Activated naive CD8-positive, alpha-beta T cell treated with anti-CD3 and anti-CD28 coated beads, Interleukin-2, amount 50 U/mL, for 24 hours (primary cell): ENCODE measurements at regions not wholly inside any gene's neighbourhood (a gene's known extent, or its start where the extent isn't known, plus 50 kb on each side); places are given as distances from the start of the nearest gene placed in this dataset.
"Not testable (repeated sequence)": the region's sequence is repeated elsewhere in the genome, so short reads cannot be mapped to it uniquely, and the experiment has no call there.

Source experiments
- ATAC-seq: fragments of 150-1000 bp; cut with Tn5 transposase; one replicate; pipeline ENCODE4 v1.10.0; 2021
- DNase-seq: peaks from one replicate; pipeline ENCODE4 v3.0.0; 2021
- H3K27ac Mint-ChIP-seq: one replicate; pipeline ENCODE4 v1.8.0; 2021; ENCODE audit warnings: mild to moderate bottlenecking, mixed read lengths
- H3K27me3 Mint-ChIP-seq: one replicate; pipeline ENCODE4 v1.8.0; 2021; ENCODE audit warnings: mixed read lengths
- H3K36me3 Mint-ChIP-seq: one replicate; pipeline ENCODE4 v1.8.0; 2021; ENCODE audit warnings: low read depth, mixed read lengths
- H3K4me1 Mint-ChIP-seq: one replicate; pipeline ENCODE4 v1.8.0; 2021; ENCODE audit warnings: mixed read lengths
- H3K4me3 Mint-ChIP-seq: one replicate; pipeline ENCODE4 v1.8.0; 2021; ENCODE audit warnings: mild to moderate bottlenecking, moderate library complexity, mixed read lengths
- H3K9me3 Mint-ChIP-seq: one replicate; pipeline ENCODE4 v1.8.0; 2021; ENCODE audit warnings: mixed read lengths

- ATAC-seq: no peak
- no peaks in the 10 kb centered on the region for H3K36me3 Mint-ChIP-seq
These were observed 144.3 kb upstream of the GK2 start for GRCh38 chr4:79552311-79552710.

GRCh38 chr4:79551555-79551954 is 143.5 kb upstream of the GK2 start:
- Mint-ChIP-seq H3K9me3 (peaks cover 4% of the 10 kb centered on the region), H3K36me3 (no peaks in the 10 kb centered on the region), H3K4me3 (no peak overlapping the region), H3K27me3 (no peaks in the 10 kb centered on the region), H3K4me1 (no peaks in the 10 kb centered on the region), H3K27ac (no peak overlapping the region)
- ATAC-seq (no peak), DNase-seq (no peak)

More at GRCh38 chr4:79552311-79552710, 144.3 kb upstream of the GK2 start:
- H3K27ac Mint-ChIP-seq: no peak overlapping the region
- DNase-seq: no peak
- peaks cover 4% of the 10 kb centered on the region for H3K9me3 Mint-ChIP-seq
- no peaks in the 10 kb centered on the region for H3K4me1 Mint-ChIP-seq
- no peaks in the 10 kb centered on the region for H3K27me3 Mint-ChIP-seq
- H3K4me3 Mint-ChIP-seq: no peak overlapping the region

- DNase-seq: no peak
- no peak for ATAC-seq
- no peaks in the 10 kb centered on the region for H3K4me1 Mint-ChIP-seq
- no peaks in the 10 kb centered on the region for H3K36me3 Mint-ChIP-seq
- peaks cover 4% of the 10 kb centered on the region for H3K9me3 Mint-ChIP-seq
- H3K27me3 Mint-ChIP-seq: no peaks in the 10 kb centered on the region
- no peak overlapping the region for H3K27ac Mint-ChIP-seq
- no peak overlapping the region for H3K4me3 Mint-ChIP-seq
These were observed 139.8 kb upstream of the GK2 start for GRCh38 chr4:79547851-79548250.

GRCh38 chr4:79545292-79545691 is 137.3 kb upstream of the GK2 start:
- not testable (repeated sequence) for H3K27me3 Mint-ChIP-seq, H3K4me3 Mint-ChIP-seq, DNase-seq, H3K36me3 Mint-ChIP-seq, H3K4me1 Mint-ChIP-seq, H3K27ac Mint-ChIP-seq, H3K9me3 Mint-ChIP-seq, ATAC-seq

GRCh38 chr4:79540143-79540542 is 132.1 kb upstream of the GK2 start:
- Mint-ChIP-seq H3K4me3 (no peak overlapping the region), H3K27me3 (no peaks in the 10 kb centered on the region), H3K4me1 (no peaks in the 10 kb centered on the region), H3K9me3 (peaks cover 4% of the 10 kb centered on the region), H3K27ac (no peak overlapping the region), H3K36me3 (no peaks in the 10 kb centered on the region)
- no peak for DNase-seq
- ATAC-seq: peak; percentile 36

- DNase-seq: no peak
- H3K27ac Mint-ChIP-seq: no peak overlapping the region
- H3K9me3 Mint-ChIP-seq: no peaks in the 10 kb centered on the region
- no peaks in the 10 kb centered on the region for H3K36me3 Mint-ChIP-seq
- no peaks in the 10 kb centered on the region for H3K27me3 Mint-ChIP-seq
- H3K4me3 Mint-ChIP-seq: no peak overlapping the region
- H3K4me1 Mint-ChIP-seq: no peaks in the 10 kb centered on the region
- ATAC-seq: no peak
These were observed 127.5 kb upstream of the GK2 start for GRCh38 chr4:79535516-79535915.

GRCh38 chr4:79528241-79528706 is 120.2 kb upstream of the GK2 start:
- DNase-seq (no peak), ATAC-seq (peak; percentile 68)
- Mint-ChIP-seq H3K4me3 (no peak overlapping the region), H3K27me3 (no peaks in the 10 kb centered on the region), H3K9me3 (peaks cover 6% of the 10 kb centered on the region), H3K27ac (peak overlapping the region; percentile 64), H3K4me1 (peaks cover 3% of the 10 kb centered on the region), H3K36me3 (no peaks in the 10 kb centered on the region)

- Mint-ChIP-seq H3K4me1 (peaks cover 3% of the 10 kb centered on the region), H3K27me3 (no peaks in the 10 kb centered on the region), H3K36me3 (no peaks in the 10 kb centered on the region), H3K9me3 (peaks cover 6% of the 10 kb centered on the region), H3K27ac (no peak overlapping the region), H3K4me3 (no peak overlapping the region)
- DNase-seq: no peak
- no peak for ATAC-seq
These were observed 118.9 kb upstream of the GK2 start for GRCh38 chr4:79526641-79527565.

GRCh38 chr4:79516114-79516513 is 108.1 kb upstream of the GK2 start:
- ATAC-seq: no peak

GRCh38 chr4:79514621-79515329 is 106.7 kb upstream of the GK2 start:
- Mint-ChIP-seq H3K4me3 (no peak overlapping the region), H3K9me3 (peaks cover 3% of the 10 kb centered on the region), H3K27me3 (peaks cover 8% of the 10 kb centered on the region), H3K36me3 (no peaks in the 10 kb centered on the region), H3K4me1 (no peaks in the 10 kb centered on the region), H3K27ac (no peak overlapping the region)
- ATAC-seq (no peak), DNase-seq (no peak)

More at GRCh38 chr4:79516114-79516513, 108.1 kb upstream of the GK2 start:
- Mint-ChIP-seq H3K27ac (no peak overlapping the region), H3K36me3 (no peaks in the 10 kb centered on the region), H3K9me3 (peaks cover 3% of the 10 kb centered on the region), H3K4me1 (no peaks in the 10 kb centered on the region), H3K27me3 (peaks cover 10% of the 10 kb centered on the region), H3K4me3 (no peak overlapping the region)
- DNase-seq: no peak

- no peak for ATAC-seq
- H3K4me3 Mint-ChIP-seq: no peak overlapping the region
- H3K4me1 Mint-ChIP-seq: no peaks in the 10 kb centered on the region
- peaks cover 3% of the 10 kb centered on the region for H3K9me3 Mint-ChIP-seq
- no peak for DNase-seq
- peaks cover 5% of the 10 kb centered on the region for H3K27me3 Mint-ChIP-seq
- H3K36me3 Mint-ChIP-seq: no peaks in the 10 kb centered on the region
- H3K27ac Mint-ChIP-seq: no peak overlapping the region
These were observed 105.5 kb upstream of the GK2 start for GRCh38 chr4:79513576-79513975.

GRCh38 chr4:79512363-79512762 is 104.3 kb upstream of the GK2 start:
- Mint-ChIP-seq H3K27me3 (peaks cover 5% of the 10 kb centered on the region), H3K4me3 (no peak overlapping the region), H3K27ac (no peak overlapping the region), H3K36me3 (no peaks in the 10 kb centered on the region), H3K4me1 (no peaks in the 10 kb centered on the region), H3K9me3 (peaks cover 3% of the 10 kb centered on the region)
- ATAC-seq: no peak
- no peak for DNase-seq

- no peak overlapping the region for H3K4me3 Mint-ChIP-seq
- no peak for ATAC-seq
- no peaks in the 10 kb centered on the region for H3K36me3 Mint-ChIP-seq
- no peaks in the 10 kb centered on the region for H3K4me1 Mint-ChIP-seq
- DNase-seq: no peak
- no peaks in the 10 kb centered on the region for H3K9me3 Mint-ChIP-seq
- H3K27ac Mint-ChIP-seq: no peak overlapping the region
- no peaks in the 10 kb centered on the region for H3K27me3 Mint-ChIP-seq
These were observed 94.1 kb upstream of the GK2 start for GRCh38 chr4:79502081-79502480.

- ATAC-seq (no peak), DNase-seq (no peak)
- H3K9me3 Mint-ChIP-seq: no peaks in the 10 kb centered on the region
- no peaks in the 10 kb centered on the region for H3K4me1 Mint-ChIP-seq
- H3K4me3 Mint-ChIP-seq: no peak overlapping the region
- H3K36me3 Mint-ChIP-seq: no peaks in the 10 kb centered on the region
- H3K27ac Mint-ChIP-seq: no peak overlapping the region
- H3K27me3 Mint-ChIP-seq: no peaks in the 10 kb centered on the region
These were observed 90.3 kb upstream of the GK2 start for GRCh38 chr4:79498282-79498681.

- Mint-ChIP-seq H3K4me1 (no peaks in the 10 kb centered on the region), H3K9me3 (no peaks in the 10 kb centered on the region), H3K4me3 (no peak overlapping the region), H3K27me3 (no peaks in the 10 kb centered on the region), H3K36me3 (no peaks in the 10 kb centered on the region), H3K27ac (no peak overlapping the region)
- DNase-seq (no peak), ATAC-seq (no peak)
These were observed 89.0 kb upstream of the GK2 start for GRCh38 chr4:79497001-79497400.
